GM18505 (cell line): ENCODE measurements at regions not wholly inside any gene's neighbourhood (a gene's known extent, or its start where the extent isn't known, plus 50 kb on each side); places are given as distances from the start of the nearest gene placed in this dataset.

ENCODE experiments used
- ATAC-seq: cut with Tn5 transposase; IDR thresholded peaks from one replicate; pipeline ENCODE4 v1.9.1; 2021; ENCODE audit not compliant: unreplicated experiment
- POLR2A ChIP-seq: IDR thresholded peaks from 4 replicates; pipeline ENCODE4 v1.6.1; 2011; ENCODE audit warnings: borderline replicate concordance; ENCODE audit not compliant: insufficient read depth, insufficient read length; ENCODE audit errors: extremely low read depth

DNA sequence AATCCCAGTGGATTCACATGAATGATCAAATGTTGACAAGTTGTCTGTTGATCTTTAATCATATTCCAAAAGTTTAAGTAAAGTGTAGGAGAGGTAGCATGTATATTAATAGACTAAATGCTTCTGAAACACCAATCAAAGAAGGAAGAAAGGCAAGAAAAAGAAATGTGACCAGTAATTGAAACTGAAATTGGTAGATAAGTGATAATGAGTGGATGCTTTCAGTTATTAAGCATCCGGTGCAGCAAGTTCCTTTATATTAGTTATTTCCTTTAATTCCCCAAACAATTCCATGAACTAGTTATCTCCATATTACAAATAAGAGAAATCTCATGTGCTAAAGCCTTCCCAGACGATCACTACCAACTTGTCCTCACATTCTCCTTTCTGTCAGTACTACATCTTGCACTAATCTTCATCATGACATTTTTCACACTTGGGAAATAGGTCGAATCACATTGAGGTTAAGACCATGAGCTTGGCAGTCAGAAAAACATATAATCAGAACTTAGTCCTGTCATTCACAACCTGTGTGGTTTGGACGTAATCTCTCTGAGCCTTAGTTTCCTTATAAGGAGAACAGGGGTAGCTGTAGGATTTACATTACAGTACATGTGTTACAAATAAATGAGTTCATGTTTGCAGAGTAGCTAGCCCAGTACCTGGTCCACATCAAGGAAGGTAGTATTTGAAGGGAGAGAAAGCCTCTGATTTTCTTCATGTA, 182.1 kb downstream of the NOL4 start:
- no peak for TF ChIP-seq POLR2A
- no peak for ATAC-seq

DNA sequence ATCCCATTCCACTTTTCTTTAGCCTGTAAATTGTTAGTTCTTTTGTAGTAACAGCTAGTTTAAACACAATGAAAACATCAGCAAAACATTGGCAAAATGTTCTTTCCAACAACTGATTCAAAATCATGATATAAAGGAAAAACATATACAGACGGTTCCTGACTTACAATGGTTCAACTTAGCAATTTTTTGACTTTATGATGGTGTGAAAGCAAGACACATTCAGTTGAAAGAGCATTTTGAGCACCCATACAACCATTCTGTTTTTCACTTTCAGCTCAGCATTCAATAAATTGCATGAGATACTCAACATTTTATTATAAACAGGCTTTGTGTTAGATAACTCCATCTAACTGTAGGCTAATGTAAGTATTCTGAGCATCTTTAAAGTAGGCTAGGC, 185.1 kb downstream of the NOL4 start:
- no peak for ATAC-seq
- TF ChIP-seq POLR2A: no peak

DNA sequence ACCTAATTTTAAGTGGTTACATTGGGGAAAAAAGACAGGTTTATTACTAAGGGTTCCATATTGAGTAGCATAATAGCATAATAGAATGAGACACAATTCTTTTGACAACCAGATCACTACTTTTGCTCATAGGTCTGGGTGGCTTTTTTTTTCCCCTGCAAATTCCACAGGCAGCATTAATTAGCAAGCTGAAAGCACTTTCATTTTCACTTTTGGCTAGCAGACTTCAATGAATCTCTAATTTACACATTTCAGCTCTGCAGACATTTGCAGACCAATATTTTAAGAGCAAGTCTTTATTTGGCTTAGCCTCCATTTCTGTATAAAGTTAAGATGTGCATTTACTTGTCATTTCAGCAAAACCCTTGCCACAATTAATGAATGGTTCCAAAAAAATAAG, 185.5 kb downstream of the NOL4 start:
- peak; percentile 66 for ATAC-seq
- no peak for TF ChIP-seq POLR2A

DNA sequence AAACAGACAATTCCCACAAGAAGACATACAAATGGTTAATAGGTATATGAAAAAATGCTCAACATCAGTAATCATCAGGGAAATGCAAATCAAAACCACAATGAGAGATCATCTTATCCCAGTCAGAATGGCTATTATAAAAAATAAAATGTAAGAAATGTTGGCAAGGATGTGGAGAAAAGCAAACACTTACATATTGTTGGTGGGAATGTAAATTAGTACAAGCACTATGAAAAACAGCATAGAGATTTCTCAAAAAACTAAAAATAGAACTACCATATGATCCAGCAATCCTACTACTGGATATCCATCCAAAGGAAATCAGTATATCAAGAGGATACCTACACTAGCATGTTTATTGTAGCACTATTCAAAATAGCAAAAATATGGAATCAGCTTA, 186.6 kb downstream of the NOL4 start:
- TF ChIP-seq POLR2A: no peak
- ATAC-seq: no peak

DNA sequence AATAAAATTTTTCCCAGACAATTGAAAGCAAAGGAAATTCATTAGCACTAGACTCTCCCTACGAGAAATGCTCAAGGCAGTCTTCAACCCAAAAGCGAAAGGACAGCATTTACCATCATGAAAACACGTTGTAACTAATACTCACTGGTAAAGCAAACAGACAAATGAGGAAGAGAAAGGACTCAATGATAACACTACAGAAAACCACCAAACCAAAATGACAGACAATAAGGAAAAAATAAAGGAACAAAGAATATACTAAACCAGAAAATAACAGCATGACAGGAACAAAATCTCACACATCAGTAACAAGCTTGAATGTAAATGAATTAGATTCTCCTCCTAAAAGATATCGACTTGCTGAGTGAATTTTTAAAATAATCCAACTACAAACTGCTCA, 190.7 kb downstream of the NOL4 start:
- ATAC-seq: no peak
- no peak for TF ChIP-seq POLR2A

GRCh38 chr18:34031810-34032209, 192.9 kb downstream of the NOL4 start:
- TF ChIP-seq POLR2A: no peak
- no peak for ATAC-seq

- TF ChIP-seq POLR2A: no peak
- no peak for ATAC-seq
Observed at GRCh38 chr18:34028324-34028723, 196.4 kb downstream of the NOL4 start.

GRCh38 chr18:34025191-34025801, 199.4 kb downstream of the NOL4 start:
- TF ChIP-seq POLR2A: no peak
- ATAC-seq: no peak

GRCh38 chr18:34023471-34023870, 201.2 kb downstream of the NOL4 start:
- TF ChIP-seq POLR2A: no peak
- no peak for ATAC-seq

- no peak for TF ChIP-seq POLR2A
- ATAC-seq: no peak
Observed at GRCh38 chr18:34018336-34018735, 206.4 kb downstream of the NOL4 start.

DNA sequence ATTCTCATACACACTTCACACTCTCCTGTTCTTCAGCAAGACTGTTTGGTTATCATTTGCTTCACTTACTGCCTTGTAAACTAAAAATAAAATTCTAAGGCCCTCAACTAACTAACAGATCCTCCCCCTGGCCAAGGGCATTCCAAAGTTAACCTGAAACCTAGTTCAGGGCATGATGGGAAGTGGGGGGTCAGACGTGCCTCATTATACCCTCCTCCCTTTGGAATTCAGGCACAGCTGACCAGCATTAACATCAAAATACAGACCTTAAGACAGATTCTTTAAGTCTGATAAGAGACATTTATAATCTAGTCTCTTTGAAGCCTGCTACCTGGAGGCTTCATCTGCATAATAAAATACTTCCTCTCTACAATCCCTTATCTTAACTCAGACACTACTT, 221.0 kb downstream of the NOL4 start:
- TF ChIP-seq POLR2A: no peak
- ATAC-seq: no peak

DNA sequence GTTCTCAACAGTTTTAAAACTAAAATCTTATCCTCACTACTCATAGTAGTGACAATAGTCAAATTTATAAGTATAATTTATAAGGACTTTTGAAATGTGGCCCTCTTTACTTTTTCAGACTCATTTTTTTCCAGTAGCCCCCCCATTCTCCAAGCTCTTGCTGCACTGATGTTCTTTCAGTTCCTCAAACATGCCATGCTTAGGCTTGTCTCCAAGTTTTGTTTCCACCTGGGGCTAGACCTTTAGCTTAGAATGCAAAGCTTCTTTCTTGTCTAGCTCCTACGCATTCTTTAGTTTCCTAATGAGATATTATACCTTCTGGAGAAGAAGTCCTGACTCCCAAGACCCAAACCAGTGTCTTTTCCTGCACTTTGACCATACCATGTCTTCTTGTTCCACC, 222.6 kb downstream of the NOL4 start:
- TF ChIP-seq POLR2A: no peak
- ATAC-seq: no peak

DNA sequence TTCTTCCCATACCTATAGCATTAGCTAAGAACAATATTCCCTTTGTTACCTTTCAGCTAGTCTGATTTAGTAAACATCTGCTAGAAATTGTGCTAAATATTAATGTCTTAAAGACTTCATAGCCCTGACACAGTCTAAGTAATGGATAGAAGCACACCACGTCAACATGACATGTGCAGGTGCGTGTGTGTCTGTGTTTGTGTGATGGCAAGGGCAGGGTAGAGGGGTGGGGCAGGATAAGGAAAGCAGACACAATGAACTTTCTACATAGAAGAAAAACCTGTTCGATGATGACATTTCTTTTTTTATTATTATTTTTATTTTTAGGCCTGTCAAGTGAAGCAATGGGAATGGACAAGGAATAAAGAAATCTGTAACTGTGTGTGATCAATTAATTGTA, 223.3 kb downstream of the NOL4 start:
- no peak for TF ChIP-seq POLR2A
- ATAC-seq: no peak

DNA sequence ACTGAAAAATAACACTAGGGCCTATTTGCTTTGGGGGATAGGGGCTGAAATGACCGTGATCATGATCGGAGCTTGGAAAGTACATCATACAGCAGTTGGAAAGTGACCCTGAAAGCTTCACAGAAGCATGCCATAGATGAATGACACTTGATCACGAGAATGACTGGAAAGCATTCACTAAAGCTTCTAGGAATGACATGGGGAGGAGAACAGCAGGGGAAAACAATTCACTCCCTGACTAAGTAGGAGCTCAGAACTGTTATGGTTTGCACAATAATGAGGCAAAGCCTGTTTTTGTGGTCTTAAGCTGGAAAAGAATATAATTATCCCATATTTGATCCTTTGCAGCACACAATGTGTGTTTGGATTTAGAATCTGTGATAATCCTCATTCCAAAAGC, 237.5 kb downstream of the NOL4 start:
- ATAC-seq: no peak

More for the DNA sequence above, 237.5 kb downstream of the NOL4 start:
- TF ChIP-seq POLR2A: no peak
